ENCODE measurements at regions not wholly inside any gene's neighbourhood (a gene's known extent, or its start where the extent isn't known, plus 50 kb on each side); places are given as distances from the start of the nearest gene placed in this dataset.

DNA sequence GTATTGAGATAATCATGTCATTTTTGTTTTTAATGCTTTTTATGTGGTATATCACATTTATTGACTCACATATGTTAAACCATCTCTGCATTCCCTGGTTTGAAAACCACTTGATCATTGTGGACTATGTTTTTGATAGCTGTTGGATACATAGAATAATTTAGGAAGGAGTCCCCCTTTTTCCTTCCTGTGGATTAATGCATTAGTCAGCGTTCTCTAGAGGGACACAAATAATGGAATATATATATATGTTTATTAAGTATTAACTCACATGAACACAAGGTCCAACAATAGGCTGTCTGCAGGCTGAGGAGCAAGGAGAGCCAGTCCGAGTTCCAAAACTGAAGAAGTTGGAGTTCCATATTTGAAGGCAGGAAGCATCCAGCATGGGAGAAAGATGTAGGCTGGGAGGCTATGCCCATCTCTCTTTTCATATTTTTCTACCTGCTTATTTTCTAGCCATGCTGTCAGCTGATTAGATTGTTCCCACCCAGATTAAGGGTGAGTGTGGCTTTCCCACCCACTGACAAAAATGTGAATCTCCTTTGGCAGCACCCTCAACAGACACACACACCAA is 123.8 kb downstream of the ZNF280B start:
- TF ChIP-seq, protein P1, sequence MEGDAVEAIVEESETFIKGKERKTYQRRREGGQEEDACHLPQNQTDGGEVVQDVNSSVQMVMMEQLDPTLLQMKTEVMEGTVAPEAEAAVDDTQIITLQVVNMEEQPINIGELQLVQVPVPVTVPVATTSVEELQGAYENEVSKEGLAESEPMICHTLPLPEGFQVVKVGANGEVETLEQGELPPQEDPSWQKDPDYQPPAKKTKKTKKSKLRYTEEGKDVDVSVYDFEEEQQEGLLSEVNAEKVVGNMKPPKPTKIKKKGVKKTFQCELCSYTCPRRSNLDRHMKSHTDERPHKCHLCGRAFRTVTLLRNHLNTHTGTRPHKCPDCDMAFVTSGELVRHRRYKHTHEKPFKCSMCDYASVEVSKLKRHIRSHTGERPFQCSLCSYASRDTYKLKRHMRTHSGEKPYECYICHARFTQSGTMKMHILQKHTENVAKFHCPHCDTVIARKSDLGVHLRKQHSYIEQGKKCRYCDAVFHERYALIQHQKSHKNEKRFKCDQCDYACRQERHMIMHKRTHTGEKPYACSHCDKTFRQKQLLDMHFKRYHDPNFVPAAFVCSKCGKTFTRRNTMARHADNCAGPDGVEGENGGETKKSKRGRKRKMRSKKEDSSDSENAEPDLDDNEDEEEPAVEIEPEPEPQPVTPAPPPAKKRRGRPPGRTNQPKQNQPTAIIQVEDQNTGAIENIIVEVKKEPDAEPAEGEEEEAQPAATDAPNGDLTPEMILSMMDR (IDR thresholded peaks at IDR 0.05), result no peak
- no peak for TF ChIP-seq POLR2A (IDR thresholded peaks at IDR 0.05)

All from body of pancreas (tissue), 4 donors.